ENCODE measurements at regions not wholly inside any gene's neighbourhood (a gene's known extent, or its start where the extent isn't known, plus 50 kb on each side); places are given as distances from the start of the nearest gene placed in this dataset.

GRCh38 chr5:167507463-167508233 lies 783.8 kb upstream of the WWC1 start:
- TF ChIP-seq CTCF (IDR thresholded peaks at IDR 0.05; ENCODE audit: poor library complexity, severe bottlenecking) = no peak
- TF ChIP-seq EZH2 (IDR thresholded peaks at IDR 0.05; ENCODE audit: borderline replicate concordance, insufficient read depth, low read length, poor library complexity, severe bottlenecking) = no peak
- no peak for TF ChIP-seq REST (IDR thresholded peaks at IDR 0.05; ENCODE audit: borderline replicate concordance)
- TF ChIP-seq RAD21 (conservative IDR thresholded peaks at IDR 0.05) = no peak
- TF ChIP-seq EP300 (conservative IDR thresholded peaks at IDR 0.05; ENCODE audit: poor library complexity, severe bottlenecking) = no peak
- no peak for TF ChIP-seq POLR2AphosphoS5 (IDR thresholded peaks at IDR 0.05)
- TF ChIP-seq MXI1 (conservative IDR thresholded peaks at IDR 0.05; ENCODE audit: poor library complexity, severe bottlenecking) = no peak
- TF ChIP-seq TAF1 (IDR thresholded peaks at IDR 0.05; ENCODE audit: low read depth) = no peak
